Kidney epithelial cell (primary cell): ENCODE measurements at regions not wholly inside any gene's neighbourhood (a gene's known extent, or its start where the extent isn't known, plus 50 kb on each side); places are given as distances from the start of the nearest gene placed in this dataset.
"Not testable (repeated sequence)": the region's sequence is repeated elsewhere in the genome, so short reads cannot be mapped to it uniquely, and the experiment has no call there.

Experiments
- DNase-seq: peaks from one replicate; pipeline ENCODE4 v3.0.0-alpha.2; 2010; ENCODE audit warnings: low read depth
- H3K27me3 ChIP-seq: 2 replicates; pipeline ENCODE4 v1.6.0; 2011; ENCODE audit warnings: low read length; ENCODE audit not compliant: control insufficient read depth, insufficient read depth
- H3K36me3 ChIP-seq: 2 replicates; pipeline ENCODE4 v1.5.1; 2011; ENCODE audit warnings: low read length; ENCODE audit not compliant: control insufficient read depth, insufficient read depth
- H3K4me3 ChIP-seq: 2 replicates; pipeline ENCODE4 v1.5.1; 2011; ENCODE audit warnings: low read depth, mild to moderate bottlenecking, control low read depth, low read length
- TF ChIP-seq, protein P1 (sequence below): IDR thresholded peaks from 2 replicates; pipeline ENCODE4 v1.5.1; 2011; ENCODE audit warnings: mild to moderate bottlenecking, moderate library complexity, low read length, control low read depth, inconsistent platforms; ENCODE audit not compliant: insufficient read depth, poor library complexity, severe bottlenecking

DNA sequence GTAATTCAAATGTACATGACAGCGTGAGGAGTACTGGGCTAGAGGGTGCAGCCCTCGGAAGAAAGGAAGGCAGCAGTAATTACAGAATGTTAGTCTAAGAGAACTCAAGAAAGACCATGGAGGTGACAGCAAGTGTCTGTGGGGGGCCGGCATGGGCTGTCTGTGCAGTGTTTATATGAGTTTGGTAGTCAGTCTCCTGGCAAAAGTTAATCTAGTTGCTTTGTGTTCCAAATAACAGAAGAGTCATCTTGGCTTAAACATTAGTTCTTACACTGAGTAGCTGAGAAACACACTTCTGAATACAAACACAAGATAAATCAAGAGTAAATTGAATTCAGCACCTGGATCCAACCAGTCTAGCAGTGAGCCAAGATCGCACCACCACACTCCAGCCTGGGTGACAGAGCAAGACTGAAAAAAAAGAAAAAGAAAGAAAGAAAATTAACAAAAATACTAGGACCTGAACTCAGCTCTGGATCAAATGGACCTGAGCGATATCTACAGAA, 189.3 kb upstream of the COX10 start:
- Histone ChIP-seq H3K4me3 (no peak overlapping the region), H3K36me3 (no peaks in the 10 kb centered on the region), H3K27me3 (no peaks in the 10 kb centered on the region)
- DNase-seq = no peak
- TF ChIP-seq, protein P1, sequence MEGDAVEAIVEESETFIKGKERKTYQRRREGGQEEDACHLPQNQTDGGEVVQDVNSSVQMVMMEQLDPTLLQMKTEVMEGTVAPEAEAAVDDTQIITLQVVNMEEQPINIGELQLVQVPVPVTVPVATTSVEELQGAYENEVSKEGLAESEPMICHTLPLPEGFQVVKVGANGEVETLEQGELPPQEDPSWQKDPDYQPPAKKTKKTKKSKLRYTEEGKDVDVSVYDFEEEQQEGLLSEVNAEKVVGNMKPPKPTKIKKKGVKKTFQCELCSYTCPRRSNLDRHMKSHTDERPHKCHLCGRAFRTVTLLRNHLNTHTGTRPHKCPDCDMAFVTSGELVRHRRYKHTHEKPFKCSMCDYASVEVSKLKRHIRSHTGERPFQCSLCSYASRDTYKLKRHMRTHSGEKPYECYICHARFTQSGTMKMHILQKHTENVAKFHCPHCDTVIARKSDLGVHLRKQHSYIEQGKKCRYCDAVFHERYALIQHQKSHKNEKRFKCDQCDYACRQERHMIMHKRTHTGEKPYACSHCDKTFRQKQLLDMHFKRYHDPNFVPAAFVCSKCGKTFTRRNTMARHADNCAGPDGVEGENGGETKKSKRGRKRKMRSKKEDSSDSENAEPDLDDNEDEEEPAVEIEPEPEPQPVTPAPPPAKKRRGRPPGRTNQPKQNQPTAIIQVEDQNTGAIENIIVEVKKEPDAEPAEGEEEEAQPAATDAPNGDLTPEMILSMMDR = no peak

DNA sequence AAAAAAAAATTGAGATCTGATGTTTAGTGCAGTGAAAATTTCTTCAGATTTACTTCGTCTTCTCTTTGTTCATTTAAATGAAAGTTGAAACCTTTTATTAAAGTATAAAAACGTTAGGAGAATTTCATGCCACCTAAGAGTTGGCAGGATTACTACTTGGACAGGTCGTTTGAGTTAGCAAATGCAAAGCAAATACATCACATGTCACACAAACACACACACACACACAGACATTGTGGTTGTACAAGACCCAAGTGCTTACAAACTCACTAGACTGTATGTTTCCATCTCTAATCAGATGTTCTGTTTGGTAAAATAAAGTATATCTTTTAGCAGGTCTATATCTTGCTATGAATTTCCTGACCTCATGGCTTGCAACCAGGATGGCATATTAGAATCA, 185.6 kb upstream of the COX10 start:
- DNase-seq = no peak
- TF ChIP-seq, protein P1 = no peak
- H3K36me3 ChIP-seq = no peaks in the 10 kb centered on the region
- H3K4me3 ChIP-seq = no peak overlapping the region
- no peaks in the 10 kb centered on the region for H3K27me3 ChIP-seq

DNA sequence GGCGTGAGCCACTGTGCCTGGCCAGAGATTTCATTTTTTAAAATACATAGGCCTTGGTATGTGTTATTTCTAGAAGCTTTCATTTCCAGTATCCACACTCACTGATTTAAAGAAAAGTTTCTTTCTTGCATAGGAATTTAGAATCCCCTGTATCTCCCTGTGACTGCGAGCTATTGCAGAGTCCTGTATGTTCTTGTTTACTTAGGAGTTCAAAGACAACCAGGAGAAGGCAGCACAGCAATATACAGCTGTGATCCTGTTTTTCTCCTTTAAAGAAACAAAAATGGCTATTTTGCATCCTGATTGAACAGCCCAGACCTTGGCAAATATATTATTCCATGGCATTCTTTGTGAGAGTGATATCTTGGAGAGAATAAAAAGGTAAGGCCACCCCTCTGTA, 185.0 kb upstream of the COX10 start:
- Histone ChIP-seq H3K36me3 (no peaks in the 10 kb centered on the region), H3K27me3 (no peaks in the 10 kb centered on the region), H3K4me3 (no peak overlapping the region)
- DNase-seq = no peak
- TF ChIP-seq, protein P1 = no peak

DNA sequence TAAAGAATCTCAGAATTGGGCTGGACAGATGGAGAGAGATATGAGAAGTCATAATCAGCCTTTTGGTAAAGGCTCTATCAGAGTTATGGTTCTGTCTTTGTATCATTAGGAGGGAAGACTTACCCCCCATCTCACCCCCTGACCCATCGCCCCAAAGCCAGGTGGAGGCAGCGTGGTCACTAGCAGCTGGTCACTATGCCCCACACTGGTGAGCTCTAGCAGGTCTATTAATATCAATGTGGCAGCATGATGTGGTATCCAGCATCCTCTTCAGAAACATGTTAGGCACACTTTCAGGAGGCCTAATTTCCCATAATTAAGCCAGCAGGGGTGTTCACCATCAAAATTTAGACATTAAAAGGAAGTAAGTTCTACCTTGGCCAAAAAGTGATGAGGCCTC, 183.8 kb upstream of the COX10 start:
- H3K27me3 ChIP-seq = no peaks in the 10 kb centered on the region
- H3K4me3 ChIP-seq = no peak overlapping the region
- TF ChIP-seq, protein P1 = no peak
- no peak for DNase-seq
- H3K36me3 ChIP-seq = no peaks in the 10 kb centered on the region

DNA sequence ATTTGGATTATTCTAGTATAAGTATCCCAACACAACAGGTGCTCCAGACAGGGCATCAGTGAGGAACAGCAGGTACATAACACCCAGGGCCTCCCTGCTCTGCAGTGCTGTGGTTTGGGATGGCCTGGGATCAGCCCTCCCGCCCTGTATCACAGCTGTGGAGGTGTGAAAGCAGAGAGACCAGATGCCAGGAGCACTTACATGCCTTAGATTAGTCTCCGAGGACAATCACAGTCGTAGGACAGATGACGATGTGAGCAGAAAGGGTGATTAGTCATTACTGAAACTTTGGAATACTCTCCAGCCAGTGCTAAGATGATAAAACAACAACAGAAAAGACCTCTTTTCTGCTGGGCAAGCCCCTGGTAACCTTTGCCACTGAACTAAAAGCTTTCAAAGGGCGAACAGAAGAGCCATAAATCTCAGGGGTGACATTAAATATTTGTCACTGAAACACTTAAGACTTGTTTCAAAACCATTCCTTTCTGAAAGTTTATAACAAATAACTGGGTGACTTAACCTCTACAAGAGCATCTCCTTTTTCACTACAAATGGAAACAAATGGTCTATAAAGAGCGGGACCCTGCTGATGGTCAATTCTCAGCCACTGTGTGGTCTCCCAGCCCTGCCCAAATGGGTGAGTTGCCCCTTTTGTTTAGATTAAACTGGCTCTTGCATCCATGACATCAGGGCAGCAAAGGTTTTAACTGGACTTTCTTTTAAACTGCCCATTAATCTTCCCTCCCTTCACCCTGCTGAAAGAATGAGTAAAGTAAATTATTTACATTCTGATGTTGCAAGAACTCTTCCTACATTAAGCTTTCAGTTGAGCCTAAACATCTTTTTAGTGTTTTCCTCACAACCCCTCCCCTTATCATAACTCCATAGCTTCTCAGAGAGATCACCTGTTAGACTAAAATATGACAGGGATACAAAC, 183.1 kb upstream of the COX10 start:
- H3K4me3 ChIP-seq = no peak overlapping the region
- H3K27me3 ChIP-seq = no peaks in the 10 kb centered on the region
- TF ChIP-seq, protein P1 = no peak
- no peaks in the 10 kb centered on the region for H3K36me3 ChIP-seq
- DNase-seq = no peak

DNA sequence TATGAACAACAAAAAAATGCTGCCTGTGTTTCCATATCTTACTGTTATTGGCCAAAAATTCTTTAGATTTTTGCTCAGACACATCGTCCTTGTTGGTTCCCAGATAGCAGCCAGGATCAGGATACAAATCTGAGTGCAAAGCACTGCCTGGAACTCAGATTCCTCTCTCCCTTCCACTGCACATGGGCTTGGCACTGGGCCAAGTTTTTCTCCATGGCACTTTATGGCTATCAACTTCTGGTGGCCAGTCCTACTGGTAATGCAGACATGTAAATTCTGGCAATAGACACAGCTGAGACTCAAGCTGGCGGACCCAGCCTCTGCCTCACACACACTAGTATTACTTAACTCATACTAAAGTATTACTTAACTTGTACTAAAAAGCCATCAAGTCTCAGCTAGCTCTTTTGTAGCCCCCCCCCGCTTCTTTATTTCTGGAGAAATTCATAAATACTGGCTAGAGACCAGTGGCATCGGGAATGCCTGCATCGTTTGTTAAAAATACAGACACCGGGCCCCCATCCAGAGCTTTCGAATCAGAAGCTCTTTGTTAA, 181.2 kb upstream of the COX10 start:
- no peaks in the 10 kb centered on the region for H3K36me3 ChIP-seq
- TF ChIP-seq, protein P1 = no peak
- DNase-seq = no peak

DNA sequence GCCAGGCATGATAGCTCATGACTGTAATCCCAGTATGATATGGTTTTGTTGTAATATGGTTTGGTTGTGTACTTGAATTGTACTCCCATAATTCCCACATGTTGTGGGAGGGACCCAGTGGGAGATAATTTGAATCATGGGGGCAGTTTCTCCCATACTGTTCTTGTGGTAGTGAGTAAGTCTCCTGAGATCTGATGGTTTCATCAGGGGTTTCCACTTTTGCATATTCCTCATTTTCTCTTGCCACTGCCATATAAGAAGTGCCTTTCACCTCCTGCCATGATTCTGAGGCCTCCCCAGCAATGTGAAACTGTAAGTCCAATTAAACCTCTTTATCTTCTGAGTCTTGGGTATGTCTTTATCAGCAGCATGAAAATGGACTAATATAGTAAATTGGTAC, 160.3 kb upstream of the COX10 start:
- not testable (repeated sequence) for DNase-seq, H3K36me3 ChIP-seq, H3K4me3 ChIP-seq, H3K27me3 ChIP-seq

More for the DNA sequence above, 181.2 kb upstream of the COX10 start:
- no peaks in the 10 kb centered on the region for H3K27me3 ChIP-seq
- no peak overlapping the region for H3K4me3 ChIP-seq
